GM23248 (cell line): ENCODE measurements at regions not wholly inside any gene's neighbourhood (a gene's known extent, or its start where the extent isn't known, plus 50 kb on each side); places are given as distances from the start of the nearest gene placed in this dataset.

Experiments used
- DNase-seq: peaks from one replicate; pipeline ENCODE4 v3.0.0-alpha.2; 2015
- H2AFZ ChIP-seq: fragments of 200-600 bp; sonication (generic); 2 replicates; pipeline ENCODE4 v1.6.1; 2016; ENCODE audit warnings: antibody characterized with exemption
- H3F3A ChIP-seq: fragments of 200-600 bp; sonication (generic); 2 replicates; pipeline ENCODE4 v1.6.1; 2016; ENCODE audit warnings: mild to moderate bottlenecking, antibody characterized with exemption, mixed run types; ENCODE audit not compliant: insufficient read depth
- H3K27ac ChIP-seq: fragments of 200-600 bp; sonication (generic); 2 replicates; pipeline ENCODE4 v1.5.1; 2016; ENCODE audit warnings: mild to moderate bottlenecking
- H3K27me3 ChIP-seq: fragments of 200-600 bp; sonication (generic); replicated peaks from 2 replicates; pipeline ENCODE4 v1.6.1; 2016; ENCODE audit warnings: mild to moderate bottlenecking; ENCODE audit not compliant: insufficient read depth
- H3K36me3 ChIP-seq: fragments of 200-600 bp; sonication (generic); 2 replicates; pipeline ENCODE4 v1.6.1; 2016; ENCODE audit warnings: low read depth, mild to moderate bottlenecking
- H3K4me1 ChIP-seq: fragments of 200-600 bp; sonication (generic); 2 replicates; pipeline ENCODE4 v1.6.1; 2016; ENCODE audit warnings: mild to moderate bottlenecking; ENCODE audit not compliant: insufficient read depth
- H3K4me2 ChIP-seq: fragments of 200-600 bp; sonication (generic); one replicate; pipeline ENCODE4 v1.6.1; 2016; ENCODE audit warnings: mild to moderate bottlenecking; ENCODE audit not compliant: unreplicated experiment
- H3K4me3 ChIP-seq: fragments of 200-600 bp; sonication (generic); 2 replicates; pipeline ENCODE4 v1.5.1; 2016; ENCODE audit warnings: mild to moderate bottlenecking
- H3K79me2 ChIP-seq: fragments of 200-600 bp; sonication (generic); 2 replicates; pipeline ENCODE4 v1.6.1; 2016; ENCODE audit warnings: mild to moderate bottlenecking; ENCODE audit not compliant: insufficient read depth
- H3K9ac ChIP-seq: fragments of 200-600 bp; sonication (generic); 2 replicates; pipeline ENCODE4 v1.6.1; 2016; ENCODE audit warnings: mild to moderate bottlenecking
- H3K9me2 ChIP-seq: fragments of 200-600 bp; sonication (generic); 2 replicates; pipeline ENCODE4 v1.6.1; 2016; ENCODE audit warnings: mixed run types, mild to moderate bottlenecking, moderate library complexity; ENCODE audit not compliant: insufficient read depth
- H3K9me3 ChIP-seq: fragments of 200-600 bp; sonication (generic); one replicate; pipeline ENCODE4 v1.6.1; 2017; ENCODE audit warnings: low read depth
- H4K20me1 ChIP-seq: fragments of 200-600 bp; sonication (generic); 2 replicates; pipeline ENCODE4 v1.6.0; 2016; ENCODE audit not compliant: insufficient read depth
- EZH2 ChIP-seq: fragments of 200-600 bp; sonication (generic); IDR thresholded peaks from 2 replicates; pipeline ENCODE4 v1.6.1; 2018; ENCODE audit warnings: antibody characterized with exemption, mild to moderate bottlenecking; ENCODE audit not compliant: insufficient read depth, poor library complexity, severe bottlenecking
- EZH2phosphoT487 ChIP-seq: fragments of 200-600 bp; sonication (generic); IDR thresholded peaks from 2 replicates; pipeline ENCODE4 v1.6.1; 2018; ENCODE audit warnings: antibody characterized with exemption, moderate library complexity, mild to moderate bottlenecking, low read depth; ENCODE audit not compliant: insufficient read depth
- WGBS, 2 experiments: methylation state at CpG; one replicate each; pipeline ENCODE4 v1.1.6; 2015 to 2017; ENCODE audit warnings: low lambda C conversion rate in 2 of 2, low coverage in 1 of 2; ENCODE audit errors: missing lambda C conversion rate in 2 of 2; 5-methylcytosine and 5-hydroxymethylcytosine counted together
- in situ Hi-C: fragments of 300-500 bp; cut with MboI; formaldehyde crosslinking; loops from 2 replicates; pipeline ENCODE4 v1.15.0; 2020

DNA sequence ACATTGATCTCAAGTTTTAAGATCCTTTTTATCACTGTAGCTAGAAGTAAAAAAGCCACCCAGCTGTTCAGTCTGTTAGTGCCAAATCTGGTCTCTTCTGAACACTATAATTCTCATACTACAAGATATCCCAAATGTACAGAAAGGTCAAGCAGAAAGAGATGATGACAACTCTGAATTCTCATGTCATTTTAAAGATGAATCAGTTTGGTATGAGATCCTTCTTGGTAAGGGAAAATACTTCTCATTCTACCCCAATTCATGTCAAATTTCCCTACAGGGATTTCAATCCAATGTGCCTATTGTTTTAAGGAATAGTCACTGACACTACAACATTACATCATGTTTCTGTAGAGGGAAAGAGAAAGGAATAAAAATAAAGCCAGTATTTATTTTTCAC is 184.5 kb downstream of the CPEB2 start:
- no peak for TF ChIP-seq EZH2
- TF ChIP-seq EZH2phosphoT487 = no peak
- H4K20me1 ChIP-seq = no peaks in the 10 kb centered on the region
- H3F3A ChIP-seq = peaks cover 4% of the 10 kb centered on the region; the same call in 1 of the 2 replicates
- H3K27me3 ChIP-seq = 0 out of 2 replicates have a peak, but pooled peaks cover 10% of the 10 kb centered on the region
- H3K79me2 ChIP-seq = no peaks in the 10 kb centered on the region
- no peak overlapping the region for H2AFZ ChIP-seq
- peaks cover 18% of the 10 kb centered on the region for H3K4me1 ChIP-seq
- H3K9me3 ChIP-seq = no peaks in the 10 kb centered on the region
- in situ Hi-C loops = no loop called here
- peak; percentile 25 for DNase-seq
- no peaks in the 10 kb centered on the region for H3K36me3 ChIP-seq
- no peaks in the 10 kb centered on the region for H3K9me2 ChIP-seq
- H3K4me2 ChIP-seq = peak overlapping the region; percentile 59
- no peak overlapping the region; the same call in 1 of the 2 replicates for H3K9ac ChIP-seq
- H3K27ac ChIP-seq = peak overlapping the region; percentile 37; the same call in 1 of the 2 replicates
- H3K4me3 ChIP-seq = no peak overlapping the region

DNA sequence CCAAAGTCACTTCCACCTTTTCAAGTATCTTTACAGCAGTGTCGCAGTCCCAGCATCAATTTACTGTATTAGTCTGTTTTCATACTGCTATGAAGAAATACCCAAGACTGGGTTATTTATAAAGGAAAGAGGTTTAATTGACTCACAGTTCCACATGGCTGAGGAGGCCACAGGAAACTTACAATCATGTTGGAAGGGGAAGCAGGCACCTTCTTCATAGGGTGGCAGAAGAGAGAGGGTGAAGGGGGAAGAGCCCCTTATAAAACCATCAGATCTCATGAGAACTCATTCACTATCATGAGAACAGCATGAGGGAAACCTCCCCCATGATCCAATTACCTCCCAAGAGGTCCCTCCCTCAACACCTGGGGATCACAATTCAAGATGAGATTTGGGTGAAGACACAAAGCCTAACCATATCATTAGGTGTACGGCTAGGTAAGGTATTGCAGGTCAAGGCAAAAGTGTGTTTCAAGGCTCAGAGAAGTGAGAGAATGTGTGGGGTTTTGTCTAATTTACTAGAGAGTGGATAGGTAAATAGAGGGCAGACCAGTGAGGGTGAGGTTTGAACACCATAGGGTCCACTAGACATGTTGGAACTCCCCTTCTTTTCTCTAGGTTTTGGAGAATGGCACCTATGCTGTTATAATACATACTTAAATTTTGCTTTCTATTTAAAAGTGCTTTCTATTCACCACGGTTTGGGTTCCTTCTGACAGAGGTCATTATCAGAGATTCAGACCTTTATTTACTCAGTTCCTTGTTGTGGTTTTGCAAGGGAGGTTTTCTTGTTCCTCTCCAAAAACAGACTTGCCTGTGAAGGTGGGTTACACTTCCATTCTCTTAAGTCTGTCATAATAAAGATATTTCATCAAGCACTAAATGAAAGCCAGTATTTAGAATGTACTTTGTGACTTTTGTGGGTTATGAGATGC is 186.6 kb downstream of the CPEB2 start:
- in situ Hi-C loops = no loop called here
- no peaks in the 10 kb centered on the region for H3K9me2 ChIP-seq

DNA sequence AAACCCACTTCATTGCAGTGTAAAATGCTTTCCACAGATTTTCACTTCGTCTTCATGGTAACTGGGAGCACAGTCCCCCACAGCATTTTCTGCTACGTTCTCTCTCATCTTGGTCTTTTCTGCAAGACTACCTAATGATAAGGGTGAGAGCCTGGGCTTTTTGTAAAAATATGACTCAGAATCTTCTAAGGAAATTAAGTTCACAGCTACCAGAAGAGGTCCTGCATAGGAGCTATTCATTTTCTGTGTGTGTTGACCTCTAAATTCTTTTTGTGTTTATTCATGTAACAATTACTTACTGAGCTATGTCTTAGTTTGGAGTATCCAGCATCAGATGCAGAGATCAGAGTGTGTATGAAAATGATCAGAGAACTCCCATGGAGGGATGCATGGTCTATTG is 192.2 kb downstream of the CPEB2 start:
- TF ChIP-seq EZH2phosphoT487 (no peak), EZH2 (no peak)
- no peak for DNase-seq
- in situ Hi-C loops = no loop called here

More for the DNA sequence above, 186.6 kb downstream of the CPEB2 start:
- Histone ChIP-seq H3K27me3 (peaks cover 20% of the 10 kb centered on the region; the same call in 1 of the 2 replicates), H3F3A (peaks cover 4% of the 10 kb centered on the region; the same call in 1 of the 2 replicates), H3K4me1 (peaks cover 18% of the 10 kb centered on the region), H4K20me1 (no peaks in the 10 kb centered on the region), H3K36me3 (no peaks in the 10 kb centered on the region), H2AFZ (no peak overlapping the region), H3K27ac (no peak overlapping the region), H3K4me3 (no peak overlapping the region), H3K79me2 (no peaks in the 10 kb centered on the region), H3K9me3 (no peaks in the 10 kb centered on the region), H3K4me2 (no peak overlapping the region), H3K9ac (no peak overlapping the region)
- TF ChIP-seq EZH2phosphoT487 (no peak), EZH2 (no peak)
- no peak for DNase-seq
- WGBS, 2 experiments = 46 to 50% methylated on average over 3 of the region's 3 CpGs

GRCh38 chr4:15197005-15197404 is 194.7 kb downstream of the CPEB2 start:
- peak; percentile 64 for DNase-seq
- Histone ChIP-seq H3K4me3 (no peak overlapping the region), H3K27ac (no peak overlapping the region), H3K27me3 (peaks cover 10% of the 10 kb centered on the region; the same call in 1 of the 2 replicates), H3K9me2 (no peaks in the 10 kb centered on the region), H2AFZ (no peak overlapping the region), H3K4me1 (no peaks in the 10 kb centered on the region), H3K36me3 (no peaks in the 10 kb centered on the region), H3K4me2 (no peak overlapping the region), H3K9me3 (no peaks in the 10 kb centered on the region), H3F3A (no peaks in the 10 kb centered on the region), H3K79me2 (no peaks in the 10 kb centered on the region), H3K9ac (no peak overlapping the region), H4K20me1 (no peaks in the 10 kb centered on the region)
- TF ChIP-seq EZH2phosphoT487 = no peak
- TF ChIP-seq EZH2 = no peak
- WGBS, 2 experiments = 31 to 32% methylated on average over 4 of the region's 4 CpGs
- in situ Hi-C loops = no loop called here

More for the DNA sequence above, 192.2 kb downstream of the CPEB2 start:
- Histone ChIP-seq H3K27me3 (peaks cover 14% of the 10 kb centered on the region; the same call in 1 of the 2 replicates), H2AFZ (no peak overlapping the region), H3K27ac (no peak overlapping the region), H3K4me1 (no peaks in the 10 kb centered on the region), H3K9ac (no peak overlapping the region), H3K4me3 (no peak overlapping the region), H3F3A (no peaks in the 10 kb centered on the region), H3K9me2 (no peaks in the 10 kb centered on the region), H3K79me2 (no peaks in the 10 kb centered on the region), H4K20me1 (no peaks in the 10 kb centered on the region), H3K9me3 (no peaks in the 10 kb centered on the region), H3K36me3 (no peaks in the 10 kb centered on the region), H3K4me2 (no peak overlapping the region)
- 50 to 57% methylated on average over 2 of the region's 2 CpGs for WGBS, 2 experiments
